HPDE6-E6E7 (cell line): ENCODE measurements at regions not wholly inside any gene's neighbourhood (a gene's known extent, or its start where the extent isn't known, plus 50 kb on each side); places are given as distances from the start of the nearest gene placed in this dataset.

Experiments
- DNase-seq: peaks from one replicate; pipeline ENCODE4 v3.0.0; 2011; ENCODE audit warnings: missing footprints; ENCODE audit errors: extremely low spot score

DNA sequence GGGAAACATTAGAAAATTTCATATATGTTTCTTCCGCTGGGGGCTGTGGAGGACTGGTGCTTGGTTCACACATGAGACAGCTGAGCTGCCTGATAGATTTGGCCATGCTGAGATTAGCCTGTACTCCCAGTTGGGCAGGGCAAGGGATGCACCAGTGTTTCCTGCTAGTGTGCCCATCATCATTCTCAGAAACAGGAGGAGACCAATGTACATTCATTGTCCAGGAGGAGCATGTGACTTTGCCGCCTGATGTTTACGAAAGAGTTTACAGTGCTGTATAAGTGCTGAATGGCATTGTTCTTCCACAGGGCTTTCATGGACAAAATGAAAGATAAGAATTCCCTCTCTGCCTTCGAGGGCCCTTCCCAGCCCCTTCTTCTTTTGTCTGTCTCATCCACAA is 311.1 kb upstream of the THBS1 start:
- no peak for DNase-seq

DNA sequence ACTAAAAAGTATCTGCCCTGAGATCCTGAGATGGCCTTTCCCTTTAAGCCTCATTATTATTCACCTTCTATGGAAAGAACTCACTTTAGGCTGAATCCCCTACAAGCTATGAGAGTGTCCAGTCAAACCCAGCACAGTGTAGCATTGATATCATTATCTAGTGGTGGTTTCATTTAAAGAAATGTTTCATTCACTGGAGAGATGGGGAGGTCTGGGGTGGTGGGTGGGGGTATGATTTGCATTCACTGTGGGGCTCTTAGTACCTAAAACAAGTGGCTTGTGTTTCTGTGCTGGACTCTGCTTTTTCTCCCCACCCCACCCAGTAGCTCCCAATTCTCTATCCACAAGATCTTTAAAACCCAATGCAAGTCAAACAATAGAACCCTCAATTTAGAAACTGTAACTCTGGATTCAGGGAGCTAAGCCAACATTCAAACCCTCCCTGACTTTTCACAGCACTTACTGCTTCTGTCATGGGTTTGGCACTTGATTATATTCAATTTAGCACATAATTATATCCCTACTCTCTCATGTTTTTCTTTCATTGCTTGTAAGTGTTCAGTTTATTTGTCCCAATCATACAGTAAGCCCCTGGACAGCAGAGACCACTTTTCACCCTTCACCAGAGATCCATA is 310.5 kb upstream of the THBS1 start:
- no peak for DNase-seq

DNA sequence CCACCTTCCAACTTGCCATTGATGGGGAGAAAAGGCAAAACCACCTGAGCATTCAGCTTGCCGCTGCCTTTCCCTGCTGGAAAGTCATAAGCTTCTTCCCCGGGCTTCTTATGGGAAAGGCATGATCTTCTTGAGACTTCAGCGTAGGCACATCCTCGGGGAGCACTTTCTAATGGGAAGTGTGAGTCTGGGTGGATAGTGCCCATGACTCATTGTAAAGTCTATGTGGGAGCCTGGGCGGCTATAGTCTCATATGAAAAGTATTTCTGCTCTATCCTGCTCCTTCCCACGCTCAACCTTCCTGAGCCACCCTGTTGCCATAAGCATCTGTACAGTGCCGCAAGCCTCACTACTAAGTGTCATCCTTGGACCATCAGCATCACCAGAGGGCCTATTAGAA is 309.9 kb upstream of the THBS1 start:
- DNase-seq = peak; percentile 16

DNA sequence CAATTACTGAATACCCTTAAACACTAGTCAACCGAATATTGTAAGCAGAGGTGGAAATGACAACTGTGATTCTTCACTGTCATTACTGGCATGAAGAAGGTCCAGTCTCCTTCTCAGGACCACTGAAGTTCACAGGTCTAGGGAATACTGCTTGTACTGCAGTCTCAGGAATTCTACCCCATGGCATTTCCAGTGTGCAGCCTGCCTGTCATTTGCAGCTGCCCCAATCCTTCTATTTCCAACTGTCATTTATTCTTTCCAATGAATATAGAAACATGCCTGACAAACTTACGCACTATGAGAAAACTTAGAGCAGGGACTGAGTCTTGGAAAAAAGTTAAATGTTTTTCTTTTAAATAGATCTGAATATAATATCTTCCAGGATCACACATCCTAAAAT is 308.0 kb upstream of the THBS1 start:
- DNase-seq = no peak

DNA sequence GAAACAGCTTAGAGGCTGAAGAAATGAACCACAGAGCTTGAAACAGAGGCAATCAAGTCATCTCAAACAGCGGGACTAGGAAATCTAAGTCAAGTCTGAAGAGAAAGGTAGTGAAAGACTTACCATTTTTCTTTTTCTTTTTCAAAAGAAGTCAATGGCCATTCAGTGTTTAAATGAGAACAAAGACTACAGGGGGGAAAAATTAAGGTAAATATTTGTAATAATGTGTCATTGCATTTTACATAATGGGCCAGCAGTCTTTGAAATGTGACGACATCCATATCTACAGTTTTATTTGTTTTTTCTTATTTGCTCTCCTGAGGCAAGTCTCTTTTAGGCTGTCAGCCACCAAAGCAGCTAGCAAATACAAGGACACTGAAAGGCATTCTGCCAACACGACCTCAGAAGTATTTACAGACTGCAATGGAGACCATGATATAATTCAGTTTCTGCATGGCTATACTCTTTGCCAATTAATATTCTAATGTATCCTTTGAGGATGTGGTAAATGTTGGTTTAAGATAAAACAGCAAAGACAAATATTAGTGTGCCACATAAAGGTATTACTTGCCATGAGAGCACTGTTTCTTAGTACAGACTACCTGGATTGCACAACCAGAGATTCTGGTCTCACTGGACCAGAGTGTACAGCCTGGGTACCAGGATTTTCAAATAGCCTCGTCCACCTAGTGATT is 307.0 kb upstream of the THBS1 start:
- DNase-seq = no peak

DNA sequence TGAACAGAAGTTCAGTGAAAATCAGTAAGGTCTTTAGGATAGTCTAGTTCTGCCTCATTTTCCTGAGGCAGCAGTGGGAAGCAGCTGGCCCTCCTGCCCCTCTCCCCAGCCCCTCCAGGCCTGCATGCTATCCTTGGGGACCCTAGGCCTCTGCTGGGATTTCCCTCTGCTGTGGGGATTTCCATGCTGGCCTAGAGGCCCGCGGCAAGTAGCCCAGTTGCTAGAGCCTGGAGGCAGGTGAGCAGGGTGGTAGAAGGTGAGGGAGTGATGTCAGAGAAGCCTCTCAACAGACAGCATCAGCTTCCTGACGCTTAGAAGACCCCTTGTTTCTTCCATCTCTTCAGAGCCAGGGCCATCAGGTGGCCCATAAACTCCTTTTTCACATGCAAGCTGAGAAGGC is 305.8 kb upstream of the THBS1 start:
- DNase-seq = no peak

DNA sequence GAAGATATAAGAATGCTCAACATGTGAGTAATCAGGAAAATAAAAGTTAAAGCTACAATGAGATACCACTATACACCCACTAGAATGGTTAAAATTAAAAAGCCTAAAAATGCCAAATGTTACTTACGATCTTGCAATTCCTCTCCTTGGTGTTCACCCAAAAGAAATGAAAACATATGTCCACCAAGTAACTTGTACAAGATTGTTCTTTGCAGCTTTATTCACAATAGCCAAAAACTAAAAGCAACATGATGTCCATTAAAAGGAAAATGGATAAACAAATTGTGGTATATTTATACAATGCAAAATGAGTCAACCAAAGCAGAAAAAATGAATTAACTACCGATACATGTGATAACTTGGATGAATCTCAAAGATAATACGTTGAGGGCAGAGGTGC is 301.6 kb upstream of the THBS1 start:
- no peak for DNase-seq

DNA sequence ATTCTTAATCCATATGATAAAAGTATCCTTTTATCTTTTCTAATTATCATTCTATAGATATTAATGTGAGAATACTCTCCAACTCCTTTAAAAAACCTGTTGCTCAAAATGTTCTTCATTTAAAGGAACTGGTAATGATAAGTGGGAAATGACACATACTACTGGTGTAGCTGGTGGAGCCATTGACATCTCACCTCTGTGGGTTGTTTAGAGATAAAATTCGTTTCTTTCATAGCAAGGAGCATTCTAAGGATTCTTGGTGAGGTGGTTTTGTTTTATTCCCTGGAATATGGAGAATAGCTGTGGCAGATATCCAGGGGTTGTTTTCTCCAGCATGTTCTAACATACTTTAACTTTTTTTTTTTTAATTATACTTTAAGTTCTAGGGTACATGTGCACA is 299.8 kb upstream of the THBS1 start:
- no peak for DNase-seq

DNA sequence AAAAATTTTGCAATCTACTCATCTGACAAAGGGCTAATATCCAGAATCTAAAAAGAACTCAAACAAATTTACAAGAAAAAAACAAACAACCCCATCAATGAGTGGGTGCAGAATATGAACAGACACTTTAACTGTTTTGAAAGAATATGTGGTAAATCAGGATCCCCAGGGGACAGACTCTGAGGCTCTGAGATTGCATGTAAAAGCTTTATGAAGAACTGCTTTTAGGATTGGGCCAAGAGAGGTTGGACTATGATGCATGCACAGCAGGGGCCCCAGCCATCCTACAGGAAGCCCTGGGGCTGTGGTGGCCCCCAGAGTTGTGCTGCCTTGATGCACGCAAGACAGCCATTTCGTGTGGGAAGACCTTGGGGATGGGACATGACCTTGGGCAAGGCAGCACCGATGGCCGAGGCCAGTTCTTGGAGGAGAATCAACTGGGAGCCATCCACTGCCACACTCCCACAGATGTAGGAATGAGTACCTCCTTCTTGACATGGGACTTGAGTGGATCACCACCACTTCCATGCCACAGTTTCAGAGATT is 298.1 kb upstream of the THBS1 start:
- no peak for DNase-seq

DNA sequence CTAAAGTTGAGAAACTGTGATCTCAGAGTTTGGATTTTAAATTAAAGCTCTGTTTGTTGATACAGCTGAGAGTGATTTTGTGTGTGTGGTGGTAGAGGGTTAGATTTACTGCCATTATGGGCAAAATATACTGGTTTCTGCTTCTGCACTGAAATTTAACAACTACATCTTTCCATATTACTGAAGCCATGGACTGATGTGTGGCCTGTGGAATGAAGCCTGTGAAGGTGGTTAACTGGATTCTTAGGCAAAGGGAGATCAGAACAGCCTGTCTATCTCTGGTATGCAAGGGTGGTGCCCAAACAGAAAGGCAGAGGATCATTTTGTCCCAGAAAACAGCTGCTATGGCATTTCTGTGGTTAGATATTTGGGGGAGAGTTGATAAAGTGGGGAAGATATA is 297.3 kb upstream of the THBS1 start:
- DNase-seq = no peak

DNA sequence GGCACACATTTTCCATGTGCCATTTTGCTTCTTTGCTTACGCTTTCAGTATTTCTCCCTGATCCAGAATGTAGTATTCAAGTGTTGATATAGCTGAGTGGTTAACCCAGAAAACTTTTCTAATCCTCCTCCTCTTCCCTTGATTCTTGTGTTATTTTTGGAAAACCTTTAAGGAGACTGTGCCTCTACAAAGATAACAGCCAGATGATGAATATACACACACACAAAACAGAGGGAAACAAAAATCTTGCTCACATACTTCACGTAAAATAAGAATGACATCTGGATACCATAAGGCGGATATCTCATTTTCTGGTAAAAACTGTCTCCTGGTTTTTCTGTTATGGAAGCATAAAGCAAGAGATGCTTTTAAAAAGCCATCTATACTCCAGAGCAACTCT is 295.8 kb upstream of the THBS1 start:
- no peak for DNase-seq

DNA sequence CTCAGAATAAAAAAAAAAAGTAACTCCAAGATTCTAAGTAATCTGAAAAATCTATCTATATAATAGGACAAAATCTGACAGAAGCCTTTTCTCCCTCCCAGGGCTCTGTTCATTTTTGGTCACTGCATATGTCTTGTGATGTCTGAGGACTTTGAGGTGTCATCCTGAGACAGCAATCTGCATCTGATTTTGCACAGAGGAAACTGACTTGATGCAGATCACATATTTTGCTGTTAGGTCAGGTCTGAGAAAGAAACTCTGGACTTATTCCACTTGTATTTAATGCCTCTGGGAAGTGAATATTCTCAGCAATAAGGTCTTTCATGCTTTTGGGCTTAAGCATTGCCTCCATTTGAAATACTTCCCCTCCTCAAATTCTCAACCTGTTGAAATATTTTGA is 295.2 kb upstream of the THBS1 start:
- no peak for DNase-seq

DNA sequence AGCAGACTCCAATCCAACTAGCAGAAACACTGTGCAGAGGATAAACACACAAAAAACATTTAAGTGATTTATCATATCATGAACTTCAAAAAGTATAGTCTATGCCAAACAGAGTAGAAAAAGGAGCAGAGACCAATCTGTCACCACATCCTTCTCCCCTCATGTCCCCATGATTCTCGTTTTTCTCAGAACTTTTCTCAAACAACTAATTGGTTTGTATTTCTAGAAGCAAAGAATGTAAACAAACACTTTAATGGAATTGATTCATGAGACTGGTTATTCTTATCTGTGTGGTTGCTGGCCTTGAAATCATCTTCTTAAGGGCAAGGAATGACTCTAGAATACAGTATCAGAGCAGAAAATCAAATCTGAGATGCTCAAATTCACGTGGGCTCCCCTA is 294.2 kb upstream of the THBS1 start:
- no peak for DNase-seq

DNA sequence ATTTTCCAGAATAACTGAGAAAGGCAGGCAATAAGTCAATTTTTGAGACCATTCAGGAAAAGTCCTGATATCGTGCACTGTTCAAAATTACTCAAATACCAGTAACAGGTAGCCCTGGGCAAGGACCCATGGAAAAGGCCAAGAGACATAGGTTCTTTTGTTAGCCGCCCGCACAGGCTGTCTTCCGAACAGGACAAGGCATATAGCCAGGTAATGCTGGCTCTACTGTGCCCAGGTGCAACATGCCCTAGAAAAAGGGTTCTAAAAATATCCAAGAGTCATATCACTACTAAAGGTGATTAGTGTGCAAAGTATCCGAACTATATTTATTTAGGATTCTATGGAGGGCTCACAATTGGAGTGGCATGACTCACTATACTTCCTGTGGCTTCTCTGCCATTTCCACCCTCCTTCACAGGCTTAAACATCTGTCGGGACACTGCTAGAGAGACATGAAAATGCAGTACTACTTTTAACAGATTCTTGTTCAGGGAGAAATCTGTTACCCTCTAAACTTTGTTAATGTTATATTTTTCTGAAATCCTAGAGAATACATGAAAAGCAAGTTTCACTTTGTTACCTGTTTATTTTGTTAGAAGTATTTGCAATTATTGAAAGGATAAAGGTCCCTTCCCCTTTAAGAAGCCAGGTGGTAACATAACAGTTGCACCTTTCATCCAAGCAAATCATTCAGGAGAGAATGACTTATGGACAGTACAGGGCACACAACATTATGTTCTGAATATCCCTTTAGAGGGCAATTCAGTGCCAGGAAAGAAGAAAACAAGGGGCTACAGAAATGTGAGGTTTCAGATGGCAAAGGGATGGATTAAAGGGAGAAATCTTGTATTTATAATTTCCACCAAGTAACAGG is 293.3 kb upstream of the THBS1 start:
- peak; percentile 12 for DNase-seq

DNA sequence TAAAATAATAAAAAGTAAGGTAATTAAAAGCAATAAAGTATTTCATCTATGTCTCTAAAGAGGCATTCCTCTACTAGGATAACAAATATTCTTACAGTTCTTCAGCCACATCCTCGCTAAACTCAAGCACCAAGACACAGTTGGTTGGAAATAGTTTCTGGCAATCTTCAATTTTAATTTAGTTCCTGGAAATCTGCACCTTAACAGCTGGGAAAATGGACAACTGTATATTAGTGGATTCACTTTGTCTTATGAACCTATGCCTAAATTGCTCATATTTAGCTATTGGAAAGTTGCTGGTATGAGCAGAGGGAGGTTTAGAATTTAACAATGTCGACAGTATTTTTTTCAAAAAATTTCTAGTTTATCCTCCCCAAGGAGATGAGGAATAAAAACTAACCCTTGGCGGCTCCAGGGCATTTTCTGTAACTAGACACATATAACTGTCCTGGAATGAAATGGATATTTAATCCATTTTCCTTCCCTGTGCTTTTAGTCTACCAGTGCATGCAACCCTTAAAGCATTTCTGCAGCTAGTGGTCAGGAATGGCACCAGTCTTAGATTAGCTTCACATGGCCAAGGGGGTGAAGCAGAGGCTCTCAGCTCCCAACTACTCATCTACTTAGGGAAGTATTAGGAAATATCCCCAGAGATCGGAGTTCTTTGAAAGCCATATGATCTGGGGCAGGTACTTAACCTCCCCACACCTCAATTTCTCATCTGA is 290.0 kb upstream of the THBS1 start:
- DNase-seq = no peak

DNA sequence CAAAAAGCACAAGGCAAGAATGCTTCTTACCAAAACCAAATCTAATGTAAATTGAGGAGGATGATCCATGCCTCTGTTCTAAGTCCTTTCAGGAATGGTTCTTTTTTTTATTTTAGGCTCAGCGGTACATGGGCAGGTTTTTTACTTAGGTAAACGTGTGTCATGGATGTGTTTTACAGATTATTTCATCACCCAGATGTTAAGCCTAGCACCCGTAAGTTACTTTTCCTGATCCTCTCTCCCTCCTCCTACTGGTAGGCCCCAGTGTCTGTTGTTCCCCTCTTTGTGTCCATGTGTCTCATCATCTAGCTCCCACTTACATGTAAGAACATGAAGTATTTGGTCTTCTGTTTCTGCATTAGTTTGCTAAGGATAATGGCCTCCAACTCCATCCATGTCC is 289.2 kb upstream of the THBS1 start:
- DNase-seq = no peak

DNA sequence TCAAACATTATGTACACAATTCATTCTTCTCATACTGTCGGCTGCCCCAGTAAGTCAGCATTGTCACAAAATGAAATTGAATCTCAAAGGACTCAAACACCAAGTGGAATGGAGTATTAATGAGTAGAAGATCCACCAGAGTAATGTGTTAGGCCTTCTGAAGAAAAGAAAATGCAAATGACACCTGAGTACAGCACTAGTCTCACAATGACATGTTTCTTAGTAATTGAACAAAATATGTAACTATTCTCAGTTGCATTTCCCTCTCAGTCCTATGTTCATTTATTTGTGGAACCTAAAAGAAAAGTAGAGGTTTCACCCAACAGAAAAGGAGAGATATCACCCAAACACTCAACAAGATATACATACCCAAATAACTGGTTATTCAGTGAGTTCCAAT is 283.9 kb upstream of the THBS1 start:
- no peak for DNase-seq

DNA sequence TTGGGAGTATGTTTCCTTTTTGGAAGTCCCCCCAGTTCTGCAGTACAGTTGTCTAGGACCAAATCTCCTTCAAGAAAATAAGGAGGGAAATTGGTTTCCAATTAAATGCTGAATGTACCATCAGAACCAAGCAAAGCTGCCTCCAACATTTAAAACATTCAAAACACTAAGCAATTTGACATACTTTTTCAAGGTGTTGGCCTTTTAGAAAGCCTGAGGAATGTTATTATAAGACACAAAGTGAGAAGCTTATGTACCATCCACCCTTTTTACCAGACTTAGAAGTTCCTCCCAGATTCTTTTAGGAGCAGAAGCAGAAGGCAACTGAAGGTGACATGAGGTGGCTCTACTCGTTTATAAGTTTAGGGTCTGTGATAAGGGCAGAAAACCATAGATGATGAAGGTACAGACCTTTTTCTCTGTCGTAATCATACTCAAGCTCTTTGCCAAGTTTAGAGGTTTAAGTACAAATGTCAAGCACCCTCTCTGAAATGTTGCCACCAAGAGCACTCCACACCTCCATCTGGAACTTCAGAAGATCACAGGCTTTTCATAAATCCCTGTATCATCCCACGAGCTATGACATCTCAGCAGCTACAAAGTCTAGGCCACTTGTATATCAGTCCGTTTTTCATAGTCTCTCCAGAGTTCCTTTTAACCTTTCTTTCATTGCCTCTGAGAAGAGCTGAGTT is 282.5 kb upstream of the THBS1 start:
- DNase-seq = no peak

DNA sequence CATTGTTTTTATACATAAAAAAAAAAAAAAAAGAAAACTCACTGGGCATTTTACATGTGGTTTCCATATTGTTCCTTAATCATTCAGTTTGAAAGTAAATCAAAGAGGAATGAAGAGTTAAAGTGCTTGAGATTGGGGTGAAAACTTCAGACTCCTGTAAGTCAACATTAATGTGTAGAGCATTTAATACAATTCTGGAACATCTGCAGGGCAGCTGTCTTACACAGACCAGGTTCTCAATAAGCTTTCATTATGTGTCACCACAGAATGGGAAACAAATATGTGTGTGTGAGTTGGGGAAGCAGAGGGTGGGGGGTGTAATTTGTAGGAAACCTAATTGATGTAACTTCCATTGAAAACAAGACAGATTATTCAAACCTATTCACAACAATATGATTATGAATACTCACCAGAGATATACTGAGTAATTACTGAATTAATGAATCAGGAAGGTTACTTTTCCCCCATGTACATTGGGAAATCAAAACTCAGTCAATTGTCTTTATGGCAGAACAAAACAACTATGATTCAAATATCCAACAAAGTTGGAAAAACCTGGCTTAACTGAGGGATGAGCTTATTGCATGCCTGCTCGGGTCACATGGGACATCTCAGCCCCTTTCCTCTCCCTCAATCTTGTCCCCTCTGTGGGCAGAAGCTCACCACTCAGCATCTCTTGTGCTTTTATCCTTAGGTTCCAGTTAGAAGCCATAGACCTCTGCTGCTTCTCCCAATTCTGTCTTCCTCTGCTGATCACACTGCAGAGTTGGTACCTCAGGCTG is 281.2 kb upstream of the THBS1 start:
- DNase-seq = no peak

DNA sequence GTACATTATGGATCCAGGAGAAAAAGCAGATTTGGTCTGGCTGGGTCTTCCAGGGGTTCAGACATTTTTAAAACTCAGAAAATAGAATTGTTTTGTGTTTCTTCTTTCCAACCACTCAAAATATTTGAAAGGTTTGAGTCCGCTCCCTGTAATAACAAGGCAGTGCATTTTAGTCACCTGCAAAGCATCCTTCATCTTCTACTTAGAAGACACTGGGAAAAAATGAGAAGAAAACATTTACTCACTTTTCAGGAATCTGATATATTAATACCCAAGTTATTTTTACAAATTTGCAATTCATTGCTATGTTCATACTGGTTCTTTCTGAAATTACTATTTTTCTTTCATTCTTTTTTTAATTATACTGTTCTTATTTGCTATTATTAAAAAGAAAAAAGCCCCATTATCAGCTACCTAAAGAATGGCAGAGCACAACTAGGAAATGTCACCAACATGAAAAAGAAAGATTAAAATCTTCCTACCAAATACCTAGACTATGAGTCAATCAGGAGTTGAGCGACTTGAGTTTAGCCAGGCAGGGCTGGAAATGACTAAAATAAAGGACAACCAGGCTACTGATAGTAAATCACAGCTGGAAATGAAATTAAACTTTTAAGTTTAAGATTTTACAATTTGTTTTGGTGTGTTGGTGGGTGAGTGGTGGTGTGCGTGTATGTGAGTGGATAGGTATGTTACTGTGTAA is 280.3 kb upstream of the THBS1 start:
- DNase-seq = peak; percentile 28
